HCT116 (cell line): ENCODE measurements at regions not wholly inside any gene's neighbourhood (a gene's known extent, or its start where the extent isn't known, plus 50 kb on each side); places are given as distances from the start of the nearest gene placed in this dataset.

Source experiments
- CEBPB ChIP-seq: IDR thresholded peaks from 2 replicates; pipeline ENCODE4 v1.6.1; 2012; ENCODE audit warnings: low read depth
- CTCF ChIP-seq, 3 experiments: fragments of 200-600 bp in 1 of 3; sonication (generic) in 1 of 3; IDR thresholded peaks in 2 of 3; conservative IDR thresholded peaks in 1 of 3; 2 replicates each; pipeline ENCODE4 v1.5.1; 2012 to 2017; ENCODE audit warnings: low read depth in 2 of 3, low read length in 2 of 3, antibody characterized with exemption in 1 of 3, borderline replicate concordance in 1 of 3, control low read depth in 1 of 3, mild to moderate bottlenecking in 1 of 3, mixed read lengths in 1 of 3, mixed run types in 1 of 3, moderate library complexity in 1 of 3; ENCODE audit not compliant: insufficient read depth in 1 of 3
- EGR1 ChIP-seq: IDR thresholded peaks from 2 replicates; pipeline ENCODE4 v1.6.1; 2012; ENCODE audit warnings: low read depth
- ELF1 ChIP-seq: IDR thresholded peaks from 2 replicates; pipeline ENCODE4 v1.6.1; 2012; ENCODE audit warnings: low read depth, borderline replicate concordance
- JUND ChIP-seq: IDR thresholded peaks from 2 replicates; pipeline ENCODE4 v1.6.1; 2012
- MAX ChIP-seq: IDR thresholded peaks from 2 replicates; pipeline ENCODE4 v1.6.1; 2012
- POLR2A ChIP-seq: IDR thresholded peaks from 2 replicates; pipeline ENCODE4 v1.7.0; 2011; ENCODE audit warnings: borderline replicate concordance; ENCODE audit not compliant: insufficient read depth, insufficient read length; ENCODE audit errors: extremely low read depth
- REST ChIP-seq: IDR thresholded peaks from 2 replicates; pipeline ENCODE4 v1.6.1; 2012; ENCODE audit warnings: low read depth
- SIN3A ChIP-seq: IDR thresholded peaks from 2 replicates; pipeline ENCODE4 v1.6.1; 2012; ENCODE audit warnings: low read depth

- TF ChIP-seq CEBPB (no peak), REST (no peak), MAX (no peak), ELF1 (no peak), CTCF (IDR thresholded peaks at IDR 0.05 in 2 of 3, conservative IDR thresholded peaks at IDR 0.05 in 1 of 3; ENCODE audit: borderline replicate concordance in 1 of 3, insufficient read depth in 1 of 3, low read depth in 2 of 3, low read length in 2 of 3) (no peak), JUND (no peak), EGR1 (no peak), POLR2A (no peak), SIN3A (no peak)
These were observed 147.5 kb upstream of the TTC29 start for GRCh38 chr4:147093206-147093605.
